ENCODE measurements at regions not wholly inside any gene's neighbourhood (a gene's known extent, or its start where the extent isn't known, plus 50 kb on each side); places are given as distances from the start of the nearest gene placed in this dataset.

DNA sequence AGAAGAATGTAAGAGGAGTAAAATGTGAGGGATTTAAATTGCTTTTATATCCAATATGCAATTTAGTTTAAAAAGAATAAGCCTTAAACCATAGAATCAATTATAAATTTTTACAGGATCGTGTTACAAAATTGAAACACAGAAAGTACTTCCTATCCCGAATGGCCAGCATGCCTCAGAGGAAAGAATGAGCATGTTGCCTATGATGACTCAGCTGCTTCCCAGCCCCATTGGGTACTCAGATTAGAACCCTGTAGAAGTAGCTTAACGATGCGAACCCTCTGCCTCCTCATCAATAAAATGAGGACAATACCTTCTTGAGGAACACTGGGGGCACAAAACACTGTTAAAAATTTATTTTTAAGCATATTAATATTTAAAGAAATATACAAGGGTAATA lies 113.4 kb upstream of the CDK1 start:
- DNase-seq (ENCODE audit: low spot score), result no peak

DNA sequence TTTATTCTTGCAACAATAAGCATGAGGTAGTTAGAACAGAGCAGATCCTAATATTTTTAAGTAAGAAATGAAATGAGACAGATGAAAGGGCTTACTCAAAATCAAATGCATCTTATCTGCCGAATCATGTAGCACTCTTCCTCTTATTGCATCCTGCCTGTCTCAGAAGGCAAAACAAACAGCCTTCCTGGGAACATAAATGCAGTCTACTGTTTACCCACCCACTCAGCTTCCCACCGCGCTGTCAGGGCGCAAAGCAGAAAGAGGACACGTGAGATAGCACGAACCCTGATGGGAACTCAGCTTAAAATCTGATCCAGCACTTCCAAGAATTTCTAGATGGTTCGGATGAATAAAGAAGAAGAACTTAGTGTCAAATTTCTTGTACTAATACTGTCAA lies 114.4 kb upstream of the CDK1 start:
- peak; percentile 9 for DNase-seq (ENCODE audit: low spot score)

- no peak for DNase-seq (ENCODE audit: low spot score)
Observed at GRCh38 chr10:60662917-60663614, 115.2 kb upstream of the CDK1 start.

DNA sequence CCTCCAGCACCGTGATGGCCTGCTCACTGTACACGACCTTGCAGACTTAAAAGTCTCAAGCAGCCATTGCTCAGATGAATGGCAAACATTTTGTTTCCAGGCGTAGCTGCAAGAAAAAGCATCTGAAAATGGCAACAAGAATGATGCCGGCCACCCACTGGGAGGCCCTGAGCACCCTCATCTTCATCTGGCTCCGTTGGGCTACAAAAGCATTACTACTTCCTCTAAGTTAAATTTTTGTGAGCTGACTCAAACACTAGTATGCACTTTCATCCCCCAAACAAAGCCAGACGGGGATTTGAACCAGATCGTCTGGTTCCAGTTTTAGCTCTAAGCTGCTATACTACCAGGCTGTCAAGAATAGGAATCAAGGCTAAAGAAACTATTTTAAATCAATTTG lies 116.6 kb upstream of the CDK1 start:
- no peak for DNase-seq (ENCODE audit: low spot score)

GRCh38 chr10:60660625-60661024 lies 117.7 kb upstream of the CDK1 start:
- DNase-seq (ENCODE audit: low spot score), result no peak

- DNase-seq (ENCODE audit: low spot score), result no peak
Observed at GRCh38 chr10:60654813-60655464, 123.3 kb upstream of the CDK1 start.

DNA sequence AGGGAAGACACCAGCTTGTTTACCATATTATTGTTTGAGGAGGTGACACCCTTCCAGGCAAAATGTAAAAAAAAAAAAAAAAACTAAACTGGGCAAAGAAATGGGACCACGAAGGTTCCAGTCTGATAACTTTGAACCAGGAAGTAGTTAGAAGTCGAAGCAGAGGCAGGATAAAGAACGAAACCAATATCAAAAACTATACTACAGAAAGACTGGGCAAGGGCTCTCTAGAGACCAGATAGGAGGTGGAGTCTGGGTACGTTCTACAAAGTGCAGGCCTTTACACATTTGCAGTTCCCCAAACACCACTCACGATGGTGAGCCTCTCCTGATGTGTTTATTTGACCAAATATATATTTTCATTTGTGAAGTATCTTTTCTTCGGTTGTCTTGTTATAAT lies 125.7 kb upstream of the CDK1 start:
- no peak for DNase-seq (ENCODE audit: low spot score)

- DNase-seq (ENCODE audit: low spot score), result no peak
Observed at GRCh38 chr10:60650378-60650800, 127.9 kb upstream of the CDK1 start.

DNA sequence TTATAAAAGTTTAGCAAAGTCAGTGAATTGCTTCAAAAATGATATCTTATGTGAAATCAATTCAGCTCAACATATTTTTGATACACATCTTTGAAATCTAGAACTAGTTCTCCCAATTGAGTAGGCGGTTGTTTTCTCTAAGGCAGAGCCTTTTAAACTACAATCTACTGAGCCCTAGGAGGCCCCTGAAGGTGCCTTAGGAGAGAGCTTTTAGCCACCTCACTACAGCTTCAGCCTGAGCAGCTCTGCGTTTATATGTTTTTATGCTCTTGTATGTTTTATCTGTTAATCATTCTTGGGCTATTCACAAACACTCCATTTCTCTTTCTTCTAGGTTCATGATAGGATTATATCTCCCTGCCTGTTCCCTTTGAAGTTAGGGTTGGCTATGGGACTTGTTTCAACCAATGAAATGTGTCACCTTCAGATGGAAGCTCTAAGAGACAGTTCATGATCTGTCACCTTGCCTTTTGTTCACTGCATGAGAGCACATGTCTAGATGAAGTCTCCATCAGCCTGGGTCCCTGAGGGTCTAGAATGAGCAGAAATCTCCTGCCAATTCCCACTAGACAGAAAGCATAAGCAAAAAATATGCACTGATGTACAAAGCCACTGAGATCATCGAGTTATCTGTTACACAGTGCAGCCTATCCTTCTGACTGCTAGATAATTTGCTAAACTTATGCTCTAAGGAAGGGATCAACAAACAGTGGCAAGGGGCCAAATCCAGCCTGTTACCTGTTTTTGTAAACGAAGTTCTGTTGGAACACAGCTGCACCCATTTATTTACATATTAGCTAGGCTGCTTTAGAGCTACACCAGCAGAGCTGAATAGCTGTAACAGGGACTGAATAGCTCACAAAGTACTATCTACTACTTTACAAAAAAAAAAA lies 128.5 kb upstream of the CDK1 start:
- DNase-seq (ENCODE audit: low spot score), result no peak

DNA sequence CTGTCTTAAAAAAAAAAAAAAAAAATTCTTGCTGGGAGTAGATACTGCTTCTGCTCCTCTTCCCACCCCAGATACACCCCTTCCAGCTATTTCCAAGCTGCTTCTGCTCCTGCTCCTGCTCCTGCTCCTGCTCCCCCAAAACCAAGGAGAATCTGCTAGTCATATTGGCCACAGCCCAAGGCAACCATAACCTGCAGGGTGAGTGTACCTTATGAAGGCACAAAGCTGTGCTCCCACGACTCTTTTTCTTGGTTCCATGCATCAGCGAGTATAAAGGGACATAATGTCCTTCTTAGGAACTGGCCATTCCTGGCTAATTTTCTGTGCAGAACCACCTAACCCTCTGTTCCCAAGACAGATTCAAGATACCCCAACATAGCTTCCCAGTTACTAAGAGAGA lies 129.5 kb upstream of the CDK1 start:
- no peak for DNase-seq (ENCODE audit: low spot score)

- DNase-seq (ENCODE audit: low spot score), result peak; percentile 15
Observed at GRCh38 chr10:60646966-60647796, 131.1 kb upstream of the CDK1 start.

DNA sequence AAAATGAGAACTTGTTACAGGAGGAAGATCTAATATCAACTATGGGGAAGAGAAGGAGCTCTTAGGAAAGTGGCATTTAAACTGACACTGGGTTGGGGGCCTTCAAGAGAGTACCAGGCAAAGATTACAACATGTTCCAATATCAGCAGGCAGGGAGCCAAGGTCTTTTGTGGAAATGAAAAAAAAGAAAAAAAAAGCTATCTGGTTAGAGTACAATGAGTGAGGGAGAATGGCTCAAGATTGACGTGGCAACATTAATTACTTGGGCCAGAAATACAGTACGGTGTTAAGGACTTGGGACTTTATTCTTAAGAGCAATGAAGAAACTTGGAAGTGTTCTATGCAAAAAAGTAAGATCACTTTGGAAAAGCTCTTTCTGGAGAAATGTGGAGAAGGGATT lies 132.3 kb upstream of the CDK1 start:
- no peak for DNase-seq (ENCODE audit: low spot score)

- no peak for DNase-seq (ENCODE audit: low spot score)
Observed at GRCh38 chr10:60644436-60645130, 133.7 kb upstream of the CDK1 start.

GRCh38 chr10:60643874-60644273 lies 134.4 kb upstream of the CDK1 start:
- no peak for DNase-seq (ENCODE audit: low spot score)

DNA sequence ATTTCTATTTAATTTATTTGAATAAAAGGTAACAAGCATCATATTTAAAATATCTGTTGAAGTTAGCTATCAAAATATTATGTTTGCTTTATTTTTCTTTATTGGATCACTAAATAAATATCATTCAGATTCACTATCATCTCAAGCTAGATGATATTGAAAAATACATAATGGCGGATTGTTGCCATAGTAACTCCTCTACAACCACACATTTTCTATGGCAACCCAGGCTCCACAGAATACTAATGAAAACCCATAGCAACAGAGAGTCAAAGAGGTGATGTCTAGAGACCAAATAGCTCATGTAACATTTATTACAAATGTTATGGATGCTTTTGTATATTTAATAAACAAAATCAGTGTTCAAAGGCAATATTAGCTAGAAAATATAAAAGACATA lies 148.9 kb upstream of the CDK1 start:
- no peak for DNase-seq (ENCODE audit: low spot score)

- DNase-seq (ENCODE audit: low spot score), result no peak
Observed at GRCh38 chr10:60627778-60628748, 150.2 kb upstream of the CDK1 start.

DNA sequence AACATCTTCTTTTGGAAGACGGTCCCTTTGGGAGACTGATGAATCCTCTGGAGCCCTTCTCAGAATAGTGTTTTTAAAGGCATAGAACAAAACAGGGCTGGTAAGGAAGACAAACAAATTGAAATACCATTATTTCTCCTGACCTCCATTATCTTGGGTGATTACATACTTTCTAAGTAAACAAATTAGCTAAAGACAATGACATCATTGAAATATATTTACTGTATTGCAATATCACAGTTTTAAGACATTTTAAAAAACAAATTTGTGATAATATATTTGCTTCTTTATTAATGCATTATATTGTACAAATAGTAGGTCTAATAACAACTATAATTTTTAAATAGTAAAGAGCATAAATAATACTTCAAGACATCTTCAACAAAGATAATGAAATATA lies 152.2 kb upstream of the CDK1 start:
- no peak for DNase-seq (ENCODE audit: low spot score)

- no peak for DNase-seq (ENCODE audit: low spot score)
Observed at GRCh38 chr10:60623627-60624026, 154.7 kb upstream of the CDK1 start.

GRCh38 chr10:60621018-60621417 lies 157.3 kb upstream of the CDK1 start:
- DNase-seq (ENCODE audit: low spot score), result no peak

GRCh38 chr10:60618861-60619260 lies 159.4 kb upstream of the CDK1 start:
- no peak for DNase-seq (ENCODE audit: low spot score)
